ENCODE measurements at regions not wholly inside any gene's neighbourhood (a gene's known extent, or its start where the extent isn't known, plus 50 kb on each side); places are given as distances from the start of the nearest gene placed in this dataset.
A peak's percentile ranks its signal among the peaks of the same experiment; 100 is the strongest.
"Not testable (repeated sequence)": the region's sequence is repeated elsewhere in the genome, so short reads cannot be mapped to it uniquely, and the experiment has no call there.

DNA sequence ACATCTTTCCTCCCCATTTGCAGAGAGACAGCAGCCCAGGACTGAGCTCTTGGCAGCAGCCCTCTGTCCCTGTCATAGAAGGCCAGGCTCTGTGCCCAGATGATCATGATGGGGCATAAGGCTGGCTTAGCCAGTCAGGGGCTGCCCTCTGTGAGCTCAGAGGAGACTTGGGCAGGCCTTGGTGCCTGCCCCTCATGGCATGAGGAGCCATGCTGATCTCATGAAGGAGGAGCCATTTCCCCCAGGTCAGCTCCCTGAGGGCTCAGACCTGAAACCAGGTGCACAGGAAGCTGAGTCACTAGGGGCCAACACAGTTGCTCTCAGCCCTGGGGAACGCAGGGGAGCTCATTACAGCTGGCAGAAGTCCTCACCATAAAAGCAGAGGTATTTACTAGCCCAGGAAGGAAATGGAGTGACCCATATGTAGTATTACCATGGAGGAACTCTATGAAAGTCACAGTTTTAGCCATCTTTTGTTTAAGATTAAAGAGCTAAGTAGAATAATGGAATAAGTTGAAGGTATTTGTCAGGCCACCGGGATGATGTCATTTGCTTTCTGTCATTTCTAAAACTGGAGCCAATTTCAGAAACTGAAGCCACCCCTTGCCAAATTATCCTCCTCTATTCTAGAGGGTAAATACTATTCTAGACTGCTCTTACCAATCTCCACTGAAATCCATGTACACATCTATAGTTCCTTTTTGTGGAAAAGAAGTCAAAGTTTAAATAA, 362.4 kb upstream of the ZNF32 start:
- FAIRE-seq (peak; percentile 98), DNase-seq (ENCODE audit: insufficient read length) (peak; percentile 47)
- TF ChIP-seq POLR2AphosphoS5 (IDR thresholded peaks at IDR 0.05; ENCODE audit: low read depth, low read length) = peak; percentile 68; the same call in 1 of the 2 replicates
- TF ChIP-seq POLR2A (IDR thresholded peaks at IDR 0.05; ENCODE audit: low read depth, low read length) = peak; percentile 39; the same call in 1 of the 2 replicates
- 0 out of 2 replicates have a peak, but pooled peaks have one; percentile 21 for TF ChIP-seq TAF1 (IDR thresholded peaks at IDR 0.05; ENCODE audit: borderline replicate concordance, low read depth, low read length)

DNA sequence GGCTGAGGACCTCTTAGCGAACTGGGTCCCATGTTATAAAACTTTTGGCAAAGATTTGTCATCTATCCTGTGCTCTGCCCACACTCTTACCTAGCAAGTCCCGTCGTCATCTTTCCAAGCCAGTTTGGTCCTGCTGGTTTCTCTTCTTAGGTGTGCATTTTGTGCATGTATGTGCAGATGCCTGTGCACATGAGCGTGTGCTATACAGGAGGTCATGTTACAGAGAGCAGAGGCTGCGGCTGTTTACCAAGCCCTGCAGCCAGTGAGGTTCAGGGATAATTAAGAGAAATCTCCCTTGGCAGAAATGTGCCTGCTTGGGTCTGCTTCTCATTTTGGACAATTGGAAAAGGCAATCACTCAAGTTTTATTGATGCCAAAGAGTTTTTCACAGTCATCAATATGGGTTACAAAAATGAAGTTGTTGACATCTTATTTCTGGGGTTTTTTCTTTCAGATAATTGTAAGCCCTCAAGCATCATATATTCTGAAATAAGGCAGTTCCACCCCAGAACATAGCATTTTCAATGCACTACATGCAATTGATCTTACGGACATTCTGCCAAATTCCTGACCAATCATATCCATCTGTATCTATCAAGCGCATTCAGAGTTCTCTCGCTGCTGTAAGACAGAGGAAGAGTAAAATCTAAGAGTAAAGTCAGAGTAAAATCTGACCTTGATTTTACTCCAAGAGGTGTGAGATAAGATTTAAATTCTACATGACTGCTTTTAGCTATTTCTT, 361.4 kb upstream of the ZNF32 start:
- DNase-seq (ENCODE audit: insufficient read length) = no peak
- TF ChIP-seq TAF1 (IDR thresholded peaks at IDR 0.05; ENCODE audit: borderline replicate concordance, low read depth, low read length) = no peak
- TF ChIP-seq POLR2AphosphoS5 (IDR thresholded peaks at IDR 0.05; ENCODE audit: low read depth, low read length) = no peak
- no peak for TF ChIP-seq POLR2A (IDR thresholded peaks at IDR 0.05; ENCODE audit: low read depth, low read length)
- no peak for FAIRE-seq

DNA sequence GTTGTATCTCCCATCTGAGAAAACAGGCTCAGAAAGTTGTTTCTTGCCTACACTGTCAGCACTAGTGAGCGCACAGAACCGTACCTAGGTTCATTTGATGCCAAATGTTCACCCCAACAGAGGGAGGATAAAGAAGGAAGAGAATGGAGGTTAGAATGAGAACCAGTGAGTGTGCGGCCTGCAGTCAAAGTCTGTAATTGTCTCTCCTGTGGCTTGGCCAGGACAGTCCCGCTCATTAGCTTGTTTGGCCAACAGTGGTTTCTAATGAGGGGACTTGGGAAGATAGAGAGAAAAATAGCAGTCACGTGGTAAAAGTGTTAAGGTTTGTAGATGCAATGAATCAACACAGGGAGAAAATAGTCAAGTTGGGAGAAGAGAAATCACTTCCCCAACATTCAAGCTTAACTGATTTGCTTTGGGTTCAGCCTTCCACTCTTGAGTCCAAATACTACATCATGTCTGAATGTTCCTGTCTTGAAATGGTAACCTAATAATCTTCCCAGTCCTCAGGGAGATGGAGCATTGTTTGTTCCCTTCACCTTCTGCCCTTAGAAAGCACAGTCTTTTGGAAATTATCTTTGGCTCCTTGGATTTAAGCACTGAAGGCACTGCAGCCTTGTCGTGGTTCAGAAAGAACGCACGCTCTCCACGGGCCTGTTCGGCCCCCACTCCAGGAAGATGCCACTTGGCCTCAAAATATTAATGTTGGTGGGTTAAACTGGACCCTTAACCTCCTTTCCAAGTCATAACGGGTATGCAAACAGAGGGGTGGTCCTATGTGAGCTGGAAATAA, 360.4 kb upstream of the ZNF32 start:
- TF ChIP-seq POLR2AphosphoS5 (IDR thresholded peaks at IDR 0.05; ENCODE audit: low read depth, low read length) (no peak), POLR2A (IDR thresholded peaks at IDR 0.05; ENCODE audit: low read depth, low read length) (no peak), TAF1 (IDR thresholded peaks at IDR 0.05; ENCODE audit: borderline replicate concordance, low read depth, low read length) (no peak)
- DNase-seq (ENCODE audit: insufficient read length) = no peak
- FAIRE-seq = peak; percentile 46

DNA sequence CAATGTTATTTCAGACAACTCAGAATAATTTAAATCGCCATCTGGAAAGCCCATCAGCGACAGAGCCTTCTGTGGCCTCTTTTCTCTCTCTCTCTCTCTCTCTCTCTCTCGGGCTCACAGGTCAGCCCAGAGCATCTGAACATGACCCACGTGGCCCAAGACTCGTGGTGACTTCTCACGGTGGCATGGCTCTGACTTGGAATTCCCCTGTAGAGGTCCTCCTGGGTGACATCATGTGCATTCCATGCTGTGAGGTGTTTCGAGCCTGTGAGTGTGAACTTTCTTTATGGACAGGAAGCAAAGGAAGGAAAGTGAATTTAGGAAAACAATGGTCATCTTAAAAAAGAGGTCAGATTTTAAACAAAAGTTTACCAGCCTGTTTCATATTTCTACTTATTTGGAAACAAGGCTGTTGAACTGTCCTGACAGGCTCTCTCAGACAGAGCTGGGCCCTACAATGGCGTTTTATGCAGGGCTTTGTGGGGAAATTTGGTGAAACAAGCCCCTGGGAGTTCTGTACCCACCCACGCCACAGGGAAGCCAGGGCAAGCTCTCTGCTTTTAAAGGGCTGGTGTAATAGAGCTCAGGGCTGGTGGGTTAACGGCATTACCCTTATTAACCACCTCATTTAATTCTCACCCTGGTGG, 359.7 kb upstream of the ZNF32 start:
- FAIRE-seq = no peak
- no peak for DNase-seq (ENCODE audit: insufficient read length)
- TF ChIP-seq TAF1 (IDR thresholded peaks at IDR 0.05; ENCODE audit: borderline replicate concordance, low read depth, low read length) (no peak), POLR2A (IDR thresholded peaks at IDR 0.05; ENCODE audit: low read depth, low read length) (no peak), POLR2AphosphoS5 (IDR thresholded peaks at IDR 0.05; ENCODE audit: low read depth, low read length) (no peak)

DNA sequence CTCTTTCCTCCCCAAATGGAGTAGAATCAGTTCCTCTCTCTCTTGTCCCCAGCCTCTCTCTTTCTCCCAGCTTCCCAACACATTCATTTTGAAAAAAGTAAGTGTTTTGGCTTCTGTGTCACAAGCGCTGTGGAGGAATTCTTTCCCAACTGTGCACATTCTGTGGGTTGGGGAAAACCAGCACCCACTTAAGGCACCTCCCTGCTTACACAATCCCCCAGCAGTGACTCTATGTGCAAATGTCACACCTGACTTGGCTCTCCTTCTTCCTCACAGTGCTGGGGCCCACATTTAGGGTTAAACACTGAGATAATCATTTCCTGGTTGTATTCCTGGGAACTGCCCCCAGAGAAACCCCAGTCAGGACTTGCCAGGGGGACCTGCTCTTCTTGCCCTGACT, 358.1 kb upstream of the ZNF32 start:
- FAIRE-seq = no peak
- no peak for DNase-seq (ENCODE audit: insufficient read length)
- TF ChIP-seq POLR2AphosphoS5 (IDR thresholded peaks at IDR 0.05; ENCODE audit: low read depth, low read length) (no peak), POLR2A (IDR thresholded peaks at IDR 0.05; ENCODE audit: low read depth, low read length) (no peak), TAF1 (IDR thresholded peaks at IDR 0.05; ENCODE audit: borderline replicate concordance, low read depth, low read length) (no peak)

DNA sequence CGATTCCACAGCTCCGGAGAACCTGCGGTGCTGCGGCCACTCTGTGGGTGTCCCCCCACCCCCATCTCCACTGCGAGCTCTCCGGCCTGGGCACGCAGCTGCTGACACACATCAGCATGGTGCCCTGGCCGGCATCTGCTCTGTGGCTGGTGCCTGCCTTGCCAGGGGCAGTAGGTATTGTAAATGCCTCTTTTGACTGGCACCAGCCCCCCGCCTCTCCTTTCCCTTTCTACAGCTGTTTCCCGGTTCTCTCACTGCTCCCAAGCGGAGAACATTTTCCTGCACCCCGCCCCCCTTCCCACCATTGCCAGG, 357.1 kb upstream of the ZNF32 start:
- no peak for FAIRE-seq
- TF ChIP-seq POLR2AphosphoS5 (IDR thresholded peaks at IDR 0.05; ENCODE audit: low read depth, low read length) (no peak), TAF1 (IDR thresholded peaks at IDR 0.05; ENCODE audit: borderline replicate concordance, low read depth, low read length) (no peak)
- DNase-seq (ENCODE audit: insufficient read length) = no peak

DNA sequence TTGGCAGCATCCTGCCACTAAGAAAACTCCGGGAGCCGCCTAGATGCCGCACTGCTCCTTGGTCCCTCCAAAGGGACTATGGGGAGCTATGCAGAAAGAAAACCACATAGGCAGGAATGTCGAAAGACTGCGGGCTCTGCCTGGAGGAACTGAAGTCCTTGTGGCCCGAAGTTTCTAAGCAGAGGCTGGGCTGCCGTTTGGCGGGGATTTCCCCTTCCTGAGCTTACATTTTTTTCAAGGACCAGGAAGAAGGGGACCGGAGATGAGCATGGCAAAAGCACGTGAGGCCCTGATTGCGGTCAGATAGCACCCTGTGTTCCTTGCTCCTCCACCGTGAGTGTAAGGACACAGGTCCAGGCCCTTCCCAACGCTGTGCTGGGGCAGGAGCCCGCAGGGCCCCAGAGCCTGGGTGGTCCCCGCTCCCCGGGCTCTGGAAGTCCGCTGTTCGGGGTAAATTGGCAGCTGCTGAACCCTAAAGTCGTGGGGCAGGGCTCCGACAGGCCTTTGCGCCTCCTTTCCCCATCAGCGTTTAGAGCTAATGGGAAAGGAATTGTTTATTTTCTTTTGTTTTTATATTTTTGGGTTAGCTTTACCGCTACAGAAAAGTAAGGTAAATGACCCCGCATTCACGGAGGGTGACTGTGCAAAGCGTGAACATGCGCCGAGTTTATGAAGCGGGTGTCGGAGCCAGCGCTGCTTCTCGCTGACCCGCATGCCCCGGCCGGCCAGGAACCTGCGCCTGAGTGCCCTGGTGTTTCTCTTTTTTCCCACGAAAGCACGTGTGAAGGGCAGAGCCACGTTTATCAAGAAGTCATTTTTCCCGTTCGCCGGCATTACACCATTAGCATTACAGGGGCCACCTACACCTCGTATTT, 356.5 kb upstream of the ZNF32 start:
- no peak for FAIRE-seq
- DNase-seq (ENCODE audit: insufficient read length) = no peak
- TF ChIP-seq POLR2A (IDR thresholded peaks at IDR 0.05; ENCODE audit: low read depth, low read length) (no peak), POLR2AphosphoS5 (IDR thresholded peaks at IDR 0.05; ENCODE audit: low read depth, low read length) (no peak), TAF1 (IDR thresholded peaks at IDR 0.05; ENCODE audit: borderline replicate concordance, low read depth, low read length) (no peak)

DNA sequence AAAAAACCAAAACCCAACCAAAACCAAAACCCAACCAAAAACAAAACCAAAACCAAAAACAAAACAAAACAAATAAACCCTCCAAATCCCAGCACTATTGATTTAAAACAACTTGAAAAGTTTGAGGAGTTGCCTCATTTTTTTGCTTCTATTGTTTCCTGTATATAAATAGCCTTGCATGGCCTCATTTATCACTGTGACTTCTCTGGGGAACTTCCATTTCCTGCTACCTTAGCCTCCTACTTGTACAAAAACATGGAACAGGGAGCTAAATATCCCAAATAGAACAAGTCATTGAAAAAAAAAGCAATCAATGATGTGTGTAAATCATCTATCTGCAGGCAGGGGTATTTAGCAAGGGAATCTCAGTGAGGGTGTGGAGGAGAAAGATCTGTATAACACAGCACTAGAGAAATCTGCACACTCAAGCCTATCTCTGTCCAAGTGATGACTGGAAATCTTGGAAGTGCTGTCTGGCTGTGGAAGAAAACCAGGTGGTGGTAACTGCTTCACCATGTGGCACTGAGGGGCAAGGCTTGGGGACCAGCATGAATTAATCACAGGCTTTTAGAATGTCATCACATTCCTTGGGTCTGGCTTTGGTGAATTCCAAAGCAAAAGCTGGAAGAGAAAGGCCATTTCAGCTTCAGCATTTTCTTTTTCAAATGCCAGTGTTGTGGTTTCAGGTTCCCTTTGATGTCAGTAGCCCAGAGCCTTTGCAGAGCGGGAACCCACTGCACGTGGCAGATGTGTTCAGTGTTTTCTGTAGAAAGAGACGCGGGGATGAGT, 349.5 kb upstream of the ZNF32 start:
- FAIRE-seq (no peak), DNase-seq (ENCODE audit: insufficient read length) (no peak)
- no peak for TF ChIP-seq POLR2A (IDR thresholded peaks at IDR 0.05; ENCODE audit: low read depth, low read length)

DNA sequence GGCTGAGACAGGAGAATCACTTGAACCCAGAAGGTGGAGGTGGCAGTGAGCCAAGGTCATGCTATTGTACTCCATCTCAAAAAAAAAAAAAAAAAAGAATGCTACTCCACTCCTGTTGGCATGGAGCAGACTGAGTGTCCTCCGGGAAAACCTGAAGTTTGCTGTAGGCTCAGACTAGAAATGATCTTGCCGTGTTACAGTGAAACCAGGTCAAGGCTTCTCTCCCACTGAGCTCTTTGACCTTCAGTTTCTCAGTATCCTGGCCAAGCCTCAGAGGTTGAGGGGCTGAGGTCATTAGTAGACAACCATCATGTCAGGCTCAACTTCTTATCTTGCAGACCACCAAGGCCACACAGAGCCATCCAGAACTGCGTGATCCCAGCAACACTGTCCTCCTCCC, 348.6 kb upstream of the ZNF32 start:
- TF ChIP-seq POLR2AphosphoS5 (IDR thresholded peaks at IDR 0.05; ENCODE audit: low read depth, low read length) (no peak), TAF1 (IDR thresholded peaks at IDR 0.05; ENCODE audit: borderline replicate concordance, low read depth, low read length) (no peak), POLR2A (IDR thresholded peaks at IDR 0.05; ENCODE audit: low read depth, low read length) (no peak)
- FAIRE-seq (no peak), DNase-seq (ENCODE audit: insufficient read length) (no peak)

DNA sequence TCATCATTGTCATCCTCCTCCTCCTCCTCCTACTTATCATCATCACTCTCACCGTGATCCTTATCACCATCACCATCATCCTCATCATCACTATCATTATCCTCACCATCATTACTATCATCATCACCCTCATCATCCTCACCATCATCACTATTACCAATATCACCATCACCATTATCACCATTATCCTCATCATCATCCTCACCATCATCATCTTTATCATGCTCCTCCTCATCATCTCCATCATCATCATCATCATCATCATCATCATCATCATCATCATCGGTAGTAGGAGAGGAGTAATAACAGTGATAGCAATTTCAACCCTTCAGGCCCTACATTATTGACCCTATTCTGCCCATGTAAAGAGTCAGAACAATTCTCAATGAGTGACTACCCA, 345.9 kb upstream of the ZNF32 start:
- DNase-seq (ENCODE audit: insufficient read length) = no peak
- TF ChIP-seq POLR2A (IDR thresholded peaks at IDR 0.05; ENCODE audit: low read depth, low read length) (no peak), TAF1 (IDR thresholded peaks at IDR 0.05; ENCODE audit: borderline replicate concordance, low read depth, low read length) (no peak)
- FAIRE-seq = no peak

DNA sequence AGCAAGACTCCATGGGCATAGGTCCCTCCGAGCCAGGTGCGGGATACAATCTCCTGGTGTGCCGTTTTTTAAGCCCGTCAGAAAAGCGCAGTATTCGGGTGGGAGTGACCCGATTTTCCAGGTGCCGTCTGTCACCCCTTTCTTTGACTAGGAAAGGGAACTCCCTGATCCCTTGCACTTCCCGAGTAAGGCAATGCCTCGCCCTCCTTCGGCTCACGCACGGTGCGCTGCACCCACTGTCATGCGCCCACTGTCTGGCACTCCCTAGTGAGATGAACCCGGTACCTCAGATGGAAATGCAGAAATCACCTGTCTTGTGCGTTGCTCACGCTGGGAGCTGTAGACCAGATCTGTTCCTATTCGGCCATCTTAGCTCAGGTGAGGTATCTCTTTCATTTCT, 344.1 kb upstream of the ZNF32 start:
- not testable (repeated sequence) for DNase-seq (ENCODE audit: insufficient read length); FAIRE-seq

All from GM12892 (cell line).